22Rv1 (cell line): ENCODE measurements at regions not wholly inside any gene's neighbourhood (a gene's known extent, or its start where the extent isn't known, plus 50 kb on each side); places are given as distances from the start of the nearest gene placed in this dataset.
"Not testable (repeated sequence)": the region's sequence is repeated elsewhere in the genome, so short reads cannot be mapped to it uniquely, and the experiment has no call there.

ENCODE experiments used
- H3K27ac ChIP-seq: fragments of 450-650 bp; 2 replicates; pipeline ENCODE4 v1.5.1; 2017
- CTCF ChIP-seq: fragments of 450-650 bp; IDR thresholded peaks from 2 replicates; pipeline ENCODE4 v1.5.1; 2017; ENCODE audit warnings: mild to moderate bottlenecking
- ZFX ChIP-seq: fragments of 450-650 bp; IDR thresholded peaks from 2 replicates; pipeline ENCODE4 v1.6.1; 2017; ENCODE audit warnings: antibody characterized with exemption, borderline replicate concordance

DNA sequence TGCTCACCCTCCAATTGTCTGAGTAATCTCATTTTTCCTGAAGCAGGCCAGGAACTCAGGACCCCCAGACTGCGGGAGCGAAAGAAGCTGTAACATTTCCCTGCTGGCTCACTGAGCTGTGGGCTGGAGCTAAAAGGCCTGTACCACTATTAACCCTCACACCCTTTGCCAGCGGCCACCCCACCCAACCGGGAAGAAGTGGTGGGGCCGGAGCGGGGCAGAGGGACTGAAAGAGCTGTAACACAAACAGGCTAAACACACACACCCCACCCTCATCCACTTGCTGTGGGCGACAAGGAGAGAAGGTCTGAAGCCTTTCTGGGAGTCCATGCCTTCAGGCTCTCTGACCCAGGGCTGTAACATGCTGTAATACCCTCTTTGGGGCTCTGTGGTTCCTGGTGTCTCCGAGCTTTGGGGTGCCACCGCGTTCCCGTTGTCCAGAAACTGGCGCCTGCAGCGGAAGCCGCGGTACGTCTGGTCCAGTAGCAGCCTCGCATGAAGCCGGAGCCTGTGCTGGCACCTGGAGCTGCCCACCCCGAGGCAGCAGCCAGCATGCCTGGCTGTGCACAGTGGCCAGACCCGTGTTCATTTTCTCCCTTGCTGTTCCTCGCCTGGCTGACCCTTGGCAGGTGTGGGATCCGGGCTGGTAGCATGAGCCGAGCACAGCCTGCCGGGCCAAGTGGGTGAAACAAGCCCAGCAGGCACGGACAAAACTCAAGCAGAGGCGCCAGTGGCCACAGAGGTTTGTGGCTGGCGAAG is 345.5 kb upstream of the MGAT4C start:
- no peak for TF ChIP-seq ZFX
- no peak for TF ChIP-seq CTCF
- no peak overlapping the region for H3K27ac ChIP-seq

DNA sequence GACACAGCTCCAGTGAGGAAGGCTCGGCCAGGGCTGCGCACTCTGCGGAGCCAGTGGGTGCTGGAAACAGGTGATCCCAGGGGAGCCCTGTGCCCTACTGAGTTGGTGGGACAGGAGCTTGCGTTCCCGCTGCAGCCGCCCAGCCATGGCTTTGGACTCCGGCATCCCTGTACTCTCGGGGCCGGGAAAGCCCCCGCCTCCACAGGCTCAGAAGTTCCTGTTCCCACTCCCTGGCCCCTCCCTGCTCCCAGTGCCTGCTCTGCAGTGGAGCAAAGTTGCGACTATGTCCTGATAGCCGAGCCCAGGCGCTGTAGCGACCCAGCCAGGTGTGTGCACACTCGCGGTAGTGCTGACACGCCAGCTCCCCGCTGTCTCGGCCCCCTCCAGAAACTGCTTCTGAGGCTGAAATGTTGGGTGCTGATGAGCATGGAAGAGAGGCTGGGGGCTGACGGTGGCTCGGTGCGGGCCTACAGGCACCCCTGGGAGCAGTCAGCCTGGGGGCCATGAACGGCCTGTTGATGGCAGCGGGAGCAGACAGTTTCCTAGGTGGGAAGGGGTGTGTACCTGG is 344.6 kb upstream of the MGAT4C start:
- TF ChIP-seq CTCF (no peak), ZFX (no peak)
- no peak overlapping the region for H3K27ac ChIP-seq

DNA sequence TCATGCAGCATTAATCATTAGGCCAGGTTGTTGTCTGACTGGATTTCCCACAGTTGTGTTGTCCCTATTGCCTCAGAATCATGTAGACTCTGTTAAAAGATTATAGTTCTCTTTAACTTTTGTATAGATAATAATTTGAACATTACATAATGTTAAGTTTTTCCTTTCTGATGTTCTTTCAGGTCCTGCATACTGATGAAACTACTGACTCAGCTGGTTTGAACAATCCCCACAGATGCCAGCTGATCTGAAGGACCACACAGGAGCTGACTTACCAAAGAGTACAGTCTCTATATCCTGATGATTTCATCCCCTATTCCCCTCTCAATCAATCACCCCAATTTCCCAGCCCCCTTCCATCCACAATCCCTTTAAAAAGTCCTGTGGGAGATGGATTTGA is 341.2 kb upstream of the MGAT4C start:
- H3K27ac ChIP-seq: no peak overlapping the region
- TF ChIP-seq ZFX: no peak
- TF ChIP-seq CTCF: no peak

DNA sequence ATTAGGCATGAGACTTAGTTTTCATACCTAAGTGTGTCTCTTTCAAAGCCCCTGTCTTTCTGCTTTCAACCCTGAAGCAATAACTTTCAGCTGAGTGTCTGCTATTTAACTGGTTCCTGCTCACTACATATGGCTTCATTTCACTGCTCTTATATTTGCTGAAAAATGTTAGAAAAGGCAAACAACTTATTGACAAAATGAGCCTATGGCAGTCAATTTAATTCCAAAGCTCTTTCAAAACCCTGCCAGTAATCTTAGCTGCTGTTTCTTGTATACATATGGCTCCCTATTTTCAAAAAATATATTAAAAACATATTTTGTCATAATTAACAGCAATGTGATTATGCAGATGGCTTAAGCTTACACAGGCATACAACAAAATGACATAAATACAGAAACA is 334.1 kb upstream of the MGAT4C start:
- H3K27ac ChIP-seq: no peak overlapping the region
- TF ChIP-seq ZFX (no peak), CTCF (no peak)

DNA sequence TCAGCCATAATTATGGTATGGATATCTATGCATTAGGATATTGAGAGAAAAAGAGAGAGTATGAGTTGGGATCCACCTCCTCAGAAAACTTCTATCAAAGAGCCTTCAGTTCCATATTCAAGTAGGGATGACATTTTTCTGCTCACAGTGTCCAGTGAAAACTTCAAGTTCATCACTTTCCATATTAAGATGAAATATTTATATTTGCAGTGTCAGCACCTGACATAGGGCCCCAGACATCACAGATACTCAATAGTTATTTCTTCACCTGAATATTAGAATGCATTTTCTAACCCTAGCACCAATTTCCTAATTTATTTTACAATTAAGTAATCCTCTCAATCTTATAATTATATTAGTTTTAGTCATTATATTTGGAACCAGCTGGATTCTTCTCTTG is 318.0 kb upstream of the MGAT4C start:
- TF ChIP-seq CTCF: no peak
- TF ChIP-seq ZFX: no peak
- no peak overlapping the region for H3K27ac ChIP-seq

DNA sequence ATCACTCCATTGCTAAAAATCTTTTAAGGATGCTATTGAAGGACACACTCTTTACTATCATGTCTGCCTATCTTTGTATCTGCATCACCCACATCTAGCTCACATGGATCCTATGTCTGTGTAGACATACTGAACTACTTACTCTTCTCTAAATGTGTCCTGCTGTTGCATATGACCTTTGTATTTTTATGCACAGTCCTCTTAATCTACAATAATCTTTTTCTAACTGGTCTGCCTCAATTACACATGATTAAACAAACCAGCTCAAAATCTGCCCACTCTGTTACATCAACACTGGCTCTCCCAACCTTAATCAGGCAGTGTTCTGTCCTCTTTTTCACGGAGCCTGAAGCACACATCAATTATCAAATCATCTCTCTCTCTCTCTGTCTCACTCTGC is 316.3 kb upstream of the MGAT4C start:
- no peak for TF ChIP-seq ZFX

GRCh38 chr12:86565038-86565437 is 308.8 kb upstream of the MGAT4C start:
- TF ChIP-seq CTCF: no peak
- no peak for TF ChIP-seq ZFX
- H3K27ac ChIP-seq: no peak overlapping the region

More for the DNA sequence above, 316.3 kb upstream of the MGAT4C start:
- no peak overlapping the region for H3K27ac ChIP-seq

DNA sequence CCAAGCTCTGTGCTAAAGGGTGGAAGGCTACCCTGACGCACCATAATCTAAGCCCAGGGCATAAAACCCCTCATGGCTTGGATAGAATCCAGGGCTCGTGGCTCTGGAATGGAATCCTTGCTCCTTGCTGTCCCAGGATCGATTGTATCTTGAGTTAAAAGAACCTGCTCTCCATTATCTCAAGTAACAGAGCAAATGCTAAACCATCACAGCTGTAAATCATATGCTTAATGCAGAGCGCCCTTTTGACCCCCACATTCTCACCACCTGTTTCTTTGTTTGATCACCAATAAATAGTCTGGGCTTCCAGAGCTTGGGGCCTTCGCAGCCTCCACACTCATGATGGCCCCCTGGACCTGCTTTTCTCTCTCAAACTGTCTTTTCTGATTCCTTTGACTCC is 299.3 kb upstream of the MGAT4C start:
- not testable (repeated sequence) for H3K27ac ChIP-seq
